PFSK-1 (cell line): ENCODE measurements at regions not wholly inside any gene's neighbourhood (a gene's known extent, or its start where the extent isn't known, plus 50 kb on each side); places are given as distances from the start of the nearest gene placed in this dataset.

Source experiments
- POLR2AphosphoS5 ChIP-seq: IDR thresholded peaks from 2 replicates; pipeline ENCODE4 v1.6.1; 2012; ENCODE audit warnings: low read depth, mild to moderate bottlenecking, control low read depth, low read length, moderate library complexity
- SIN3A ChIP-seq: IDR thresholded peaks from 2 replicates; pipeline ENCODE4 v1.6.1; 2012; ENCODE audit warnings: mild to moderate bottlenecking, low read length, moderate library complexity, borderline replicate concordance; ENCODE audit not compliant: insufficient read depth
- TAF1 ChIP-seq: IDR thresholded peaks from 2 replicates; pipeline ENCODE4 v1.6.1; 2012; ENCODE audit warnings: low read length, control low read depth, borderline replicate concordance; ENCODE audit not compliant: insufficient read depth
- TF ChIP-seq, protein P1 (sequence below), 2 experiments: IDR thresholded peaks; 2 replicates each; pipeline versions ENCODE4 v1.6.1 to v1.8.0; 2011 to 2012; ENCODE audit warnings: low read depth in 2 of 2, low read length in 2 of 2, control low read depth in 1 of 2, inconsistent platforms in 1 of 2, mild to moderate bottlenecking in 1 of 2, moderate library complexity in 1 of 2; ENCODE audit not compliant: insufficient read depth in 1 of 2

DNA sequence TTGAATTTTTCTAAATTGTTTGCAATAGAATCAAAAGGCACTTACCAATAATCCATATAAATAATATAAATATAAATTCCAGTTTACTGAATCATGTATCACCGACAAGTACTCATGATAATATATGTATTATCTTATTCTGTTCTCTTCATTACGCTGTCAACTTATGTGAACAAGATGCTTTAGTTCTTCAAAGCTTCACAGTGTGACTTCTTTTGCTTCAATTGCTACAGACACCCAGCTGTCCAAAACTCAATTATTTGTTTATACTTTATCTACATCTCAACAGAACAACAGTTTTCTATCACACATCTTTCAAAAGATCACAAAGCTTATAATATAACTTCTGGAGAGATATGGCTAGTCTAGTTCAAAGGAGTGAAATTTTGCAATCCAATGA is 1499.9 kb upstream of the PCDH10 start:
- TF ChIP-seq, protein P1, sequence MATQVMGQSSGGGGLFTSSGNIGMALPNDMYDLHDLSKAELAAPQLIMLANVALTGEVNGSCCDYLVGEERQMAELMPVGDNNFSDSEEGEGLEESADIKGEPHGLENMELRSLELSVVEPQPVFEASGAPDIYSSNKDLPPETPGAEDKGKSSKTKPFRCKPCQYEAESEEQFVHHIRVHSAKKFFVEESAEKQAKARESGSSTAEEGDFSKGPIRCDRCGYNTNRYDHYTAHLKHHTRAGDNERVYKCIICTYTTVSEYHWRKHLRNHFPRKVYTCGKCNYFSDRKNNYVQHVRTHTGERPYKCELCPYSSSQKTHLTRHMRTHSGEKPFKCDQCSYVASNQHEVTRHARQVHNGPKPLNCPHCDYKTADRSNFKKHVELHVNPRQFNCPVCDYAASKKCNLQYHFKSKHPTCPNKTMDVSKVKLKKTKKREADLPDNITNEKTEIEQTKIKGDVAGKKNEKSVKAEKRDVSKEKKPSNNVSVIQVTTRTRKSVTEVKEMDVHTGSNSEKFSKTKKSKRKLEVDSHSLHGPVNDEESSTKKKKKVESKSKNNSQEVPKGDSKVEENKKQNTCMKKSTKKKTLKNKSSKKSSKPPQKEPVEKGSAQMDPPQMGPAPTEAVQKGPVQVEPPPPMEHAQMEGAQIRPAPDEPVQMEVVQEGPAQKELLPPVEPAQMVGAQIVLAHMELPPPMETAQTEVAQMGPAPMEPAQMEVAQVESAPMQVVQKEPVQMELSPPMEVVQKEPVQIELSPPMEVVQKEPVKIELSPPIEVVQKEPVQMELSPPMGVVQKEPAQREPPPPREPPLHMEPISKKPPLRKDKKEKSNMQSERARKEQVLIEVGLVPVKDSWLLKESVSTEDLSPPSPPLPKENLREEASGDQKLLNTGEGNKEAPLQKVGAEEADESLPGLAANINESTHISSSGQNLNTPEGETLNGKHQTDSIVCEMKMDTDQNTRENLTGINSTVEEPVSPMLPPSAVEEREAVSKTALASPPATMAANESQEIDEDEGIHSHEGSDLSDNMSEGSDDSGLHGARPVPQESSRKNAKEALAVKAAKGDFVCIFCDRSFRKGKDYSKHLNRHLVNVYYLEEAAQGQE (IDR thresholded peaks at IDR 0.05; ENCODE audit: insufficient read depth in 1 of 2, low read depth in 2 of 2, low read length in 2 of 2) = no peak
- no peak for TF ChIP-seq POLR2AphosphoS5
- TF ChIP-seq SIN3A = no peak
- no peak for TF ChIP-seq TAF1
